ENCODE measurements at regions not wholly inside any gene's neighbourhood (a gene's known extent, or its start where the extent isn't known, plus 50 kb on each side); places are given as distances from the start of the nearest gene placed in this dataset.
"Not testable (repeated sequence)": the region's sequence is repeated elsewhere in the genome, so short reads cannot be mapped to it uniquely, and the experiment has no call there.

GRCh38 chr13:61095885-61096284, 319.8 kb downstream of the PCDH20 start:
- no peaks in the 10 kb centered on the region for H3K4me1 ChIP-seq (ENCODE audit: insufficient read depth, low read length)
- H2AFZ ChIP-seq (ENCODE audit: low read length) = no peak overlapping the region
- BruUV-seq (replicated peaks) = no TSS peak
- DNase-seq (no peak), ATAC-seq (no peak)
- H3K27me3 ChIP-seq (ENCODE audit: low read length) = no peaks in the 10 kb centered on the region
- no peaks in the 10 kb centered on the region for H3K79me2 ChIP-seq (ENCODE audit: low read length)
- CTCF ChIA-PET = no interaction called here
- no peaks in the 10 kb centered on the region for H3K9me2 ChIP-seq (replicated peaks; ENCODE audit: low read length)
- H4K20me1 ChIP-seq (ENCODE audit: low read length) = no peaks in the 10 kb centered on the region
- no peaks in the 10 kb centered on the region for H3K9me3 ChIP-seq (ENCODE audit: low read length)
- H3F3A ChIP-seq (ENCODE audit: low read length, unreplicated experiment) = no peaks in the 10 kb centered on the region
- H3K9ac ChIP-seq (ENCODE audit: low read length) = no peak overlapping the region
- H3K4me2 ChIP-seq (ENCODE audit: low read length) = no peak overlapping the region
- POLR2A ChIA-PET (ENCODE audit: unreplicated experiment) = no interaction called here
- no peaks in the 10 kb centered on the region for H3K36me3 ChIP-seq (ENCODE audit: low read depth, low read length)
- H3K27ac ChIP-seq (ENCODE audit: low read length) = no peak overlapping the region
- no peak for TF ChIP-seq EZH2 (IDR thresholded peaks at IDR 0.05; ENCODE audit: low read length, unreplicated experiment)
- no peak for TF ChIP-seq EZH2phosphoT487 (IDR thresholded peaks at IDR 0.05; ENCODE audit: borderline replicate concordance, low read length)
- no peak for TF ChIP-seq CTCF (conservative IDR thresholded peaks at IDR 0.05; ENCODE audit: low read depth, low read length)
- H3K4me3 ChIP-seq (ENCODE audit: low read length) = no peak overlapping the region
- intact Hi-C loops (cut with micrococcal nuclease) = no loop called here

GRCh38 chr13:61094865-61095264, 320.8 kb downstream of the PCDH20 start:
- no peak overlapping the region for H2AFZ ChIP-seq (ENCODE audit: low read length)
- H3K27me3 ChIP-seq (ENCODE audit: low read length) = no peaks in the 10 kb centered on the region
- no peak overlapping the region for H3K27ac ChIP-seq (ENCODE audit: low read length)
- H3K9me3 ChIP-seq (ENCODE audit: low read length) = no peaks in the 10 kb centered on the region
- no peaks in the 10 kb centered on the region for H3K9me2 ChIP-seq (replicated peaks; ENCODE audit: low read length)
- no peaks in the 10 kb centered on the region for H3K4me1 ChIP-seq (ENCODE audit: insufficient read depth, low read length)
- H3K4me2 ChIP-seq (ENCODE audit: low read length) = no peak overlapping the region
- POLR2A ChIA-PET (ENCODE audit: unreplicated experiment) = no interaction called here
- ATAC-seq (no peak), DNase-seq (no peak)
- H3K4me3 ChIP-seq (ENCODE audit: low read length) = no peak overlapping the region
- H3K36me3 ChIP-seq (ENCODE audit: low read depth, low read length) = no peaks in the 10 kb centered on the region
- TF ChIP-seq CTCF (conservative IDR thresholded peaks at IDR 0.05; ENCODE audit: low read depth, low read length) (no peak), EZH2phosphoT487 (IDR thresholded peaks at IDR 0.05; ENCODE audit: borderline replicate concordance, low read length) (no peak), EZH2 (IDR thresholded peaks at IDR 0.05; ENCODE audit: low read length, unreplicated experiment) (no peak)
- CTCF ChIA-PET = no interaction called here
- intact Hi-C loops (cut with micrococcal nuclease) = no loop called here
- no peak overlapping the region for H3K9ac ChIP-seq (ENCODE audit: low read length)
- no peaks in the 10 kb centered on the region for H3K79me2 ChIP-seq (ENCODE audit: low read length)
- BruUV-seq (replicated peaks) = no TSS peak
- H3F3A ChIP-seq (ENCODE audit: low read length, unreplicated experiment) = no peaks in the 10 kb centered on the region
- no peaks in the 10 kb centered on the region for H4K20me1 ChIP-seq (ENCODE audit: low read length)

DNA sequence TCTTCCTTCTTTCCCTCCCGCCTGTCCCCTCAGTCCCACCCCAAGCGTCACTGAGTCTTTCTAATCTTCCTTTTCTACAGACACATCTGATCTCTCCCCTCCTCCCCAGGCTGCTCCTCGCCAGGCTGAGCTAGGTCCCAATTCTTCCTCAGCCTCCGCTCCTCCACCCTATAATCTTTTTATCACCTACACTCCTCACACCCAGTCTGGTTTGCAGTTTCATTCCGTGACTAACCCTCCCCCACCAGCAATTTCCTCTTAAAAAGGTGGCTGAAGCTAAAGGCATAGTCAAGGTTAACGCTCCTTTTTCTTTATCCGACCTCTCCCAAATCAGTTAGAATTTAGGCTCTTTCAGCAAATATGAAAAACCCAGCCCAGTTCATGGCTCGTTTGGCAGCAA, 325.8 kb downstream of the PCDH20 start:
- POLR2A ChIA-PET (ENCODE audit: unreplicated experiment); BruUV-seq (replicated peaks); H4K20me1 ChIP-seq (ENCODE audit: low read length): not testable (repeated sequence)

More for the DNA sequence above, 325.8 kb downstream of the PCDH20 start:
- H2AFZ ChIP-seq (ENCODE audit: low read length); H3K36me3 ChIP-seq (ENCODE audit: low read depth, low read length); CTCF ChIA-PET; H3K9me3 ChIP-seq (ENCODE audit: low read length); H3K4me2 ChIP-seq (ENCODE audit: low read length); ATAC-seq; H3K27me3 ChIP-seq (ENCODE audit: low read length); H3K79me2 ChIP-seq (ENCODE audit: low read length); H3K9me2 ChIP-seq (replicated peaks; ENCODE audit: low read length); H3K4me3 ChIP-seq (ENCODE audit: low read length); DNase-seq; H3F3A ChIP-seq (ENCODE audit: low read length, unreplicated experiment); H3K27ac ChIP-seq (ENCODE audit: low read length); H3K9ac ChIP-seq (ENCODE audit: low read length): not testable (repeated sequence)
- H3K4me1 ChIP-seq (ENCODE audit: insufficient read depth, low read length) = peaks cover 12% of the 10 kb centered on the region
- intact Hi-C loops (cut with micrococcal nuclease) = loop anchor here (5.0 kb wide), 1 partner anchor 158 kb away; no protein-coding TSS in a partner anchor
